B cell (primary cell): ENCODE measurements at regions not wholly inside any gene's neighbourhood (a gene's known extent, or its start where the extent isn't known, plus 50 kb on each side); places are given as distances from the start of the nearest gene placed in this dataset.

Experiments
- EZH2 ChIP-seq: IDR thresholded peaks from 2 replicates; pipeline ENCODE4 v1.6.1; 2012; ENCODE audit warnings: borderline replicate concordance, low read depth, mild to moderate bottlenecking, moderate library complexity, low read length; ENCODE audit not compliant: insufficient read depth, poor library complexity, severe bottlenecking
- TF ChIP-seq, protein P1 (sequence below): fragments of 200-600 bp; IDR thresholded peaks from one replicate; pipeline ENCODE4 v1.8.0; 2022; ENCODE audit warnings: antibody characterized with exemption, mild to moderate bottlenecking

DNA sequence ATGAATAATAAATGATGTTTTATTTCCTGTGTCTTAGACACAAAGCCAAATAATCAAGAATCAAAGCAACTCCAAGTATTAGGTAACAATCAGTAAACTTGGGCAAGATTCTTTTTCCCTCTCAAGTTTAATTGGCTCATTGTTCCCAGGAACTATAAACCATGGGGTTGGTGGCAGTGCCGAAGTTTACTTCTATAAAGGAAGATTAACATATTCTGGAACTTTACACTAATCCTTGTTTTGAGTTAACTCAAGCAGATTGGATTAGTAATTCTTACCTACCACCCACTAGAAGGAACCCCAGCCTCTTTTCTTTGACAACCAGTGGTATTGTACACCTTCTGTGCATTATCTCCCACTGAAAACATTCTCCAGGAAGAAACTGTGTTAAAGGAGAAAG, 197.1 kb downstream of the EXOC5 start:
- TF ChIP-seq, protein P1, sequence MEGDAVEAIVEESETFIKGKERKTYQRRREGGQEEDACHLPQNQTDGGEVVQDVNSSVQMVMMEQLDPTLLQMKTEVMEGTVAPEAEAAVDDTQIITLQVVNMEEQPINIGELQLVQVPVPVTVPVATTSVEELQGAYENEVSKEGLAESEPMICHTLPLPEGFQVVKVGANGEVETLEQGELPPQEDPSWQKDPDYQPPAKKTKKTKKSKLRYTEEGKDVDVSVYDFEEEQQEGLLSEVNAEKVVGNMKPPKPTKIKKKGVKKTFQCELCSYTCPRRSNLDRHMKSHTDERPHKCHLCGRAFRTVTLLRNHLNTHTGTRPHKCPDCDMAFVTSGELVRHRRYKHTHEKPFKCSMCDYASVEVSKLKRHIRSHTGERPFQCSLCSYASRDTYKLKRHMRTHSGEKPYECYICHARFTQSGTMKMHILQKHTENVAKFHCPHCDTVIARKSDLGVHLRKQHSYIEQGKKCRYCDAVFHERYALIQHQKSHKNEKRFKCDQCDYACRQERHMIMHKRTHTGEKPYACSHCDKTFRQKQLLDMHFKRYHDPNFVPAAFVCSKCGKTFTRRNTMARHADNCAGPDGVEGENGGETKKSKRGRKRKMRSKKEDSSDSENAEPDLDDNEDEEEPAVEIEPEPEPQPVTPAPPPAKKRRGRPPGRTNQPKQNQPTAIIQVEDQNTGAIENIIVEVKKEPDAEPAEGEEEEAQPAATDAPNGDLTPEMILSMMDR, result no peak
- no peak for TF ChIP-seq EZH2
